DND-41 (cell line): ENCODE measurements at regions not wholly inside any gene's neighbourhood (a gene's known extent, or its start where the extent isn't known, plus 50 kb on each side); places are given as distances from the start of the nearest gene placed in this dataset.

ENCODE experiments used
- ATAC-seq: fragments of 200-7000 bp; cut with Tn5 transposase; 3 replicates; pipeline ENCODE4 v1.9.1; 2021; ENCODE audit warnings: low read depth; ENCODE audit not compliant: insufficient read depth
- DNase-seq: peaks from one replicate; pipeline ENCODE4 v3.0.0-alpha.2; 2020
- H2AFZ ChIP-seq: 2 replicates; pipeline ENCODE4 v1.6.0; 2012; ENCODE audit warnings: low read depth, low read length
- H3K27ac ChIP-seq: 2 replicates; pipeline ENCODE4 v1.5.1; 2012; ENCODE audit warnings: low read length, inconsistent platforms
- H3K27me3 ChIP-seq: fragments of 200-600 bp; sonication (generic); 2 replicates; pipeline ENCODE4 v1.6.0; 2012; ENCODE audit warnings: low read length, mild to moderate bottlenecking, inconsistent platforms; ENCODE audit not compliant: insufficient read depth, poor library complexity
- H3K36me3 ChIP-seq: 2 replicates; pipeline ENCODE4 v1.5.1; 2012; ENCODE audit warnings: low read length, inconsistent platforms; ENCODE audit not compliant: insufficient read depth
- H3K4me1 ChIP-seq: 2 replicates; pipeline ENCODE4 v1.5.1; 2012; ENCODE audit warnings: mild to moderate bottlenecking, low read length; ENCODE audit not compliant: insufficient read depth
- H3K4me2 ChIP-seq: 2 replicates; pipeline ENCODE4 v1.6.0; 2012; ENCODE audit warnings: mild to moderate bottlenecking, moderate library complexity, low read length, inconsistent platforms; ENCODE audit not compliant: insufficient read depth
- H3K4me3 ChIP-seq, 2 experiments: fragments of 200-600 bp in 1 of 2; shearing (Covaris generic) in 1 of 2; 2 replicates each; pipeline ENCODE4 v1.5.1; 2012 to 2016; ENCODE audit warnings: inconsistent platforms in 2 of 2, low read length in 2 of 2, mild to moderate bottlenecking in 2 of 2, low read depth in 1 of 2, moderate library complexity in 1 of 2
- H3K79me2 ChIP-seq: 2 replicates; pipeline ENCODE4 v1.6.0; 2012; ENCODE audit warnings: low read length, inconsistent platforms; ENCODE audit not compliant: insufficient read depth
- H3K9ac ChIP-seq: 2 replicates; pipeline ENCODE4 v1.6.0; 2012; ENCODE audit warnings: low read depth, mild to moderate bottlenecking, inconsistent platforms, low read length, moderate library complexity
- H3K9me3 ChIP-seq: 2 replicates; pipeline ENCODE4 v1.5.1; 2012; ENCODE audit warnings: low read length, moderate library complexity, mild to moderate bottlenecking, inconsistent platforms; ENCODE audit not compliant: insufficient read depth, severe bottlenecking
- H4K20me1 ChIP-seq: 2 replicates; pipeline ENCODE4 v1.6.0; 2012; ENCODE audit warnings: low read length; ENCODE audit not compliant: insufficient read depth
- CTCF ChIP-seq: IDR thresholded peaks from 2 replicates; pipeline ENCODE4 v1.5.1; 2012; ENCODE audit warnings: borderline replicate concordance, low read length, moderate library complexity, mild to moderate bottlenecking; ENCODE audit not compliant: poor library complexity, severe bottlenecking; ENCODE audit errors: extremely low read depth
- EZH2 ChIP-seq: IDR thresholded peaks from 3 replicates; pipeline ENCODE4 v1.6.1; 2012; ENCODE audit warnings: borderline replicate concordance, low read depth, mild to moderate bottlenecking, moderate library complexity, low read length, inconsistent platforms; ENCODE audit not compliant: severe bottlenecking

GRCh38 chr10:25699631-25700030 is 234.4 kb upstream of the MYO3A start:
- H3K4me3 ChIP-seq, result no peak overlapping the region
- no peak overlapping the region for H3K27ac ChIP-seq
- H3K27me3 ChIP-seq, result no peaks in the 10 kb centered on the region
- no peaks in the 10 kb centered on the region for H3K79me2 ChIP-seq
- DNase-seq (no peak), ATAC-seq (no peak)
- TF ChIP-seq EZH2 (no peak), CTCF (no peak)
- no peak overlapping the region for H3K4me2 ChIP-seq
- H3K9me3 ChIP-seq, result no peaks in the 10 kb centered on the region
- H4K20me1 ChIP-seq, result no peaks in the 10 kb centered on the region
- H2AFZ ChIP-seq, result no peak overlapping the region
- H3K9ac ChIP-seq, result no peak overlapping the region
- no peaks in the 10 kb centered on the region for H3K4me1 ChIP-seq
- H3K36me3 ChIP-seq, result no peaks in the 10 kb centered on the region

DNA sequence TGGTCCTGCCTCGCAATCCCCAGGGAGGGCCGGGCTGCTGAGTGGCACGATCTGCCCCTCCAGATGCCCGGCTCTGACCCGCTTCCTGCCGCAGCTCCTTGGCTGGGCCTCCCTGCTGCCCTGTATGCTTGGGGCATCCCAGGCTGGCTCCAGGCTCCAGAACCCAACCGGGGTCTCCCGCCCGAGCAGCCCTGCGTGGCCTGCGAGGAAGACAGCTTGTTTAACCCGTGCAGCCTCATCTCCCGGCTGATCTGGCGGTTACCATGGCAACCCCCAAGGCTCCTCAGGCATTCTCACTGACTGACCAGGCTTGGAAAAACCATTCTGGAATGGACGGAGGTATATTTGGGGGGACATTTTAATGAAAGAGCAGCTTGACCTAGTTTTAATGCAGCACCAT is 232.4 kb upstream of the MYO3A start:
- Histone ChIP-seq H3K4me1 (no peaks in the 10 kb centered on the region), H3K79me2 (no peaks in the 10 kb centered on the region), H4K20me1 (no peaks in the 10 kb centered on the region), H3K4me2 (no peak overlapping the region), H3K27me3 (no peaks in the 10 kb centered on the region), H3K27ac (no peak overlapping the region), H3K9me3 (no peaks in the 10 kb centered on the region), H3K36me3 (no peaks in the 10 kb centered on the region), H3K4me3 (no peak overlapping the region), H3K9ac (no peak overlapping the region), H2AFZ (no peak overlapping the region)
- no peak for TF ChIP-seq EZH2
- TF ChIP-seq CTCF, result no peak
- DNase-seq (no peak), ATAC-seq (no peak)

DNA sequence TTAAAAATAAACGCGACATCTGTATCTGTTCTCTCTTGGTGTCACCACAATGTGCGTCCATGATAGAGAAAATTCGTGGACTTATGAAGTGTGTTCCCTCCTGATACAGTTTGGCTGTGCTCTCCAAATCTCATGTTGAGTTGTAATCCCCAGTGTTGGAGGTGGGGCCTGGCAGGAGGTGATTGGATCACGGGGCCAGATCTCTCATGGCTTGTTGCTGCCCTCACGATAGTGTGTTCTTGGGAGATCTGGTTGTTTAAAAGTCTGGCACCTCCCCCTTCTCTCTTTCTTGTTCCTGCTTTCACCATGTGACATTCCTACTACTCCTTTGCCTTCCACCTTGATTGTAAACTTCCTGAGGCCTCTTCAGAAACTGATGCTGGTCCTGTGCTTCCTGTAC is 229.4 kb upstream of the MYO3A start:
- no peaks in the 10 kb centered on the region for H3K36me3 ChIP-seq
- no peak for TF ChIP-seq EZH2
- TF ChIP-seq CTCF, result no peak
- H3K27ac ChIP-seq, result no peak overlapping the region
- ATAC-seq (no peak), DNase-seq (no peak)
- no peak overlapping the region for H3K9ac ChIP-seq
- no peak overlapping the region for H3K4me2 ChIP-seq
- no peak overlapping the region for H2AFZ ChIP-seq
- no peaks in the 10 kb centered on the region for H3K9me3 ChIP-seq
- no peaks in the 10 kb centered on the region for H3K79me2 ChIP-seq
- no peaks in the 10 kb centered on the region for H3K27me3 ChIP-seq
- H4K20me1 ChIP-seq, result no peaks in the 10 kb centered on the region
- no peak overlapping the region for H3K4me3 ChIP-seq
- no peaks in the 10 kb centered on the region for H3K4me1 ChIP-seq

DNA sequence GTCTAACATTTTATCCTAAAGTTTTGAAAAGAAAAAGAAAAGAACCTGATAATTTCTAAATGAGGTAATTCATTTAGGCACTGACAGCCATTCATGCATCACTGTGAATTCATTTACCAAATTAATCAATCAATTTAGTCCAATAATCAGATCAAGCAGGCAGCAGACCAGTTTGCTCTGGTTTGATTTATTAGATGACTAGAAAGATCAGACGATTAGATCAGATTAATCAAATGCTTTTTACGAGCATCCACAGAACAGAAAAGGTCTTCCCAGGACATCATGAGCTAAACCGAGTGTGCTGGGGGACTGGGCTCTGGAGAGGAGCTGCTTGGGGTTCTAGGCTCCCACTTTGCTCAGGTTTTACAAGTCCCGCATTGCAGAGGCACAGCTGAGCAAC is 226.5 kb upstream of the MYO3A start:
- H3K4me2 ChIP-seq, result no peak overlapping the region
- no peaks in the 10 kb centered on the region for H3K4me1 ChIP-seq
- H3K4me3 ChIP-seq, result no peak overlapping the region
- ATAC-seq, result no peak
- no peak overlapping the region for H3K27ac ChIP-seq
- no peaks in the 10 kb centered on the region for H3K27me3 ChIP-seq
- no peak overlapping the region for H2AFZ ChIP-seq
- no peaks in the 10 kb centered on the region for H3K9me3 ChIP-seq
- no peaks in the 10 kb centered on the region for H4K20me1 ChIP-seq
- H3K9ac ChIP-seq, result no peak overlapping the region
- no peak for TF ChIP-seq EZH2
- no peak for TF ChIP-seq CTCF
- no peaks in the 10 kb centered on the region for H3K36me3 ChIP-seq
- no peak for DNase-seq
- no peaks in the 10 kb centered on the region for H3K79me2 ChIP-seq
